Breast epithelium (tissue), 4 donors: ENCODE measurements at regions not wholly inside any gene's neighbourhood (a gene's known extent, or its start where the extent isn't known, plus 50 kb on each side); places are given as distances from the start of the nearest gene placed in this dataset.

ENCODE experiments used
- DNase-seq, 2 donors: peaks; one replicate each; pipeline ENCODE4 v3.0.0-alpha.2; 2019; ENCODE audit warnings: low spot score in 2 of 2
- H3K27ac ChIP-seq, 2 donors: fragments of 200-600 bp; sonication (generic) in 1 of 2; one replicate each; pipeline ENCODE4 v1.5.1; 2016 to 2019; ENCODE audit warnings: mild to moderate bottlenecking in 1 of 2
- H3K27me3 ChIP-seq, 2 donors: fragments of 200-600 bp; sonication (generic) in 1 of 2; one replicate each; pipeline versions ENCODE4 v1.5.1 to v1.6.0; 2017 to 2019; ENCODE audit warnings: control low read depth in 1 of 2, mild to moderate bottlenecking in 1 of 2
- H3K36me3 ChIP-seq: fragments of 200-600 bp; one replicate; pipeline ENCODE4 v1.5.1; 2019
- H3K4me1 ChIP-seq, 2 donors: fragments of 200-600 bp; sonication (generic); one replicate each; pipeline ENCODE4 v1.5.1; 2016 to 2019; ENCODE audit warnings: control low read depth in 1 of 2
- H3K4me3 ChIP-seq, 3 donors: fragments of 200-600 bp; sonication (generic); 1 replicate in 2 of 3; 2 replicates in 1 of 3; pipeline ENCODE4 v1.5.1; 2016 to 2019; ENCODE audit warnings: mild to moderate bottlenecking in 3 of 3, moderate library complexity in 2 of 3
- H3K9me3 ChIP-seq, 2 donors: fragments of 200-600 bp; sonication (generic) in 1 of 2; one replicate each; pipeline ENCODE4 v1.5.1; 2016 to 2019; ENCODE audit warnings: control low read depth in 1 of 2
- CTCF ChIP-seq, 3 donors: fragments of 450-650 bp; IDR thresholded peaks; one replicate each; pipeline ENCODE4 v1.5.1; 2016 to 2017; ENCODE audit warnings: antibody characterized with exemption in 3 of 3, mild to moderate bottlenecking in 3 of 3, moderate library complexity in 3 of 3
- POLR2A ChIP-seq: fragments of 450-650 bp; IDR thresholded peaks from one replicate; pipeline ENCODE4 v1.6.1; 2016; ENCODE audit warnings: antibody characterized with exemption, mild to moderate bottlenecking, moderate library complexity
- POLR2AphosphoS5 ChIP-seq, 3 donors: sonication (generic); formaldehyde crosslinking; IDR thresholded peaks; one replicate each; pipeline ENCODE4 v1.6.1; 2017; ENCODE audit warnings: antibody characterized with exemption in 3 of 3
- intact Hi-C: fragments of 100-400 bp; cut with DNase I; formaldehyde crosslinking; loops from one replicate; pipeline ENCODE4 v1.15.1; 2023; ENCODE audit warnings: low total_unique reads

GRCh38 chr4:126037231-126037630 is 722.5 kb downstream of the FAT4 start:
- no peak for DNase-seq
- H3K4me1 ChIP-seq: no peaks in the 10 kb centered on the region
- no peaks in the 10 kb centered on the region for H3K27me3 ChIP-seq
- no peaks in the 10 kb centered on the region for H3K9me3 ChIP-seq
- no peaks in the 10 kb centered on the region for H3K36me3 ChIP-seq
- no peak overlapping the region for H3K27ac ChIP-seq
- TF ChIP-seq POLR2AphosphoS5 (IDR thresholded peaks at IDR 0.05) (no peak), POLR2A (no peak), CTCF (IDR thresholded peaks at IDR 0.05) (no peak)
- H3K4me3 ChIP-seq: no peak overlapping the region
- intact Hi-C loops: no loop called here

GRCh38 chr4:126038502-126039144 is 723.9 kb downstream of the FAT4 start:
- DNase-seq: no peak
- Histone ChIP-seq H3K4me1 (no peaks in the 10 kb centered on the region), H3K27ac (no peak overlapping the region), H3K9me3 (no peaks in the 10 kb centered on the region), H3K36me3 (no peaks in the 10 kb centered on the region), H3K4me3 (no peak overlapping the region), H3K27me3 (no peaks in the 10 kb centered on the region)
- TF ChIP-seq CTCF (IDR thresholded peaks at IDR 0.05) (no peak), POLR2AphosphoS5 (IDR thresholded peaks at IDR 0.05) (no peak), POLR2A (no peak)
- intact Hi-C loops: no loop called here

GRCh38 chr4:126046081-126046614 is 731.4 kb downstream of the FAT4 start:
- no peak for DNase-seq
- no peaks in the 10 kb centered on the region for H3K9me3 ChIP-seq
- intact Hi-C loops: no loop called here
- TF ChIP-seq POLR2A (no peak), CTCF (IDR thresholded peaks at IDR 0.05) (no peak), POLR2AphosphoS5 (IDR thresholded peaks at IDR 0.05) (no peak)
- H3K36me3 ChIP-seq: no peaks in the 10 kb centered on the region
- no peaks in the 10 kb centered on the region for H3K27me3 ChIP-seq
- H3K4me3 ChIP-seq: no peak overlapping the region
- no peak overlapping the region for H3K27ac ChIP-seq
- H3K4me1 ChIP-seq: no peaks in the 10 kb centered on the region

GRCh38 chr4:126047114-126047513 is 732.4 kb downstream of the FAT4 start:
- Histone ChIP-seq H3K4me3 (no peak overlapping the region), H3K27ac (no peak overlapping the region), H3K4me1 (no peaks in the 10 kb centered on the region), H3K36me3 (no peaks in the 10 kb centered on the region), H3K27me3 (no peaks in the 10 kb centered on the region), H3K9me3 (no peaks in the 10 kb centered on the region)
- no peak for DNase-seq
- TF ChIP-seq CTCF (IDR thresholded peaks at IDR 0.05) (no peak), POLR2A (no peak), POLR2AphosphoS5 (IDR thresholded peaks at IDR 0.05) (no peak)
- intact Hi-C loops: no loop called here

- intact Hi-C loops: no loop called here
- no peak overlapping the region for H3K27ac ChIP-seq
These were observed 737.1 kb downstream of the FAT4 start for GRCh38 chr4:126051689-126052424.

More at GRCh38 chr4:126051689-126052424, 737.1 kb downstream of the FAT4 start:
- H3K4me3 ChIP-seq: no peak overlapping the region
- H3K27me3 ChIP-seq: no peaks in the 10 kb centered on the region
- H3K36me3 ChIP-seq: no peaks in the 10 kb centered on the region
- TF ChIP-seq CTCF (IDR thresholded peaks at IDR 0.05) (no peak), POLR2A (no peak)
- no peaks in the 10 kb centered on the region for H3K9me3 ChIP-seq
- DNase-seq: no peak
- H3K4me1 ChIP-seq: no peaks in the 10 kb centered on the region
